HepG2 (cell line): ENCODE measurements at regions not wholly inside any gene's neighbourhood (a gene's known extent, or its start where the extent isn't known, plus 50 kb on each side); places are given as distances from the start of the nearest gene placed in this dataset.

Experiments
- ATAC-seq: fragments of 200-7000 bp; cut with Tn5 transposase; 3 replicates; pipeline ENCODE4 v1.9.1; 2020; ENCODE audit warnings: mild to moderate bottlenecking, moderate library complexity
- BruUV-seq: library from RNA; stranded (reverse); fragments of 400-500 nt; replicated peaks from 2 replicates; lab custom pipeline; 2021; lab: Mats Ljungman, UMichigan
- CTCF ChIA-PET: fragments of 300-600 bp; formaldehyde crosslinking; extraction: SDS; loops from one replicate; lab custom pipeline; 2021; ENCODE audit warnings: low total read pairs, inconsistent platforms, low intra/inter-chr PET ratio; lab: Yijun Ruan, JAX
- POLR2A ChIA-PET: fragments of 350-600 bp; sonication (Branson Sonifier 250); formaldehyde crosslinking; loops from one replicate; lab custom pipeline; 2020; ENCODE audit warnings: antibody characterized with exemption, inconsistent platforms; lab: Yijun Ruan, JAX
- DNase-seq: peaks from one replicate; pipeline ENCODE4 v3.0.0-alpha.2; 2015; ENCODE audit warnings: low spot score
- FAIRE-seq: peaks from 3 replicates; lab custom pipeline; 2011; peaks lifted over from hg19 to GRCh38; lab: Jason Lieb, UNC
- H2AFZ ChIP-seq: one replicate; pipeline ENCODE4 v1.6.1; 2011; ENCODE audit warnings: low read length, inconsistent platforms
- H3K27ac ChIP-seq: fragments of 300-600 bp; 3 replicates; pipeline ENCODE4 v1.8.0; 2011; ENCODE audit warnings: mixed run types, mild to moderate bottlenecking, mixed read lengths, low read length, inconsistent platforms; ENCODE audit not compliant: insufficient read depth; ENCODE audit errors: extremely low read length
- H3K27me3 ChIP-seq, 2 experiments: fragments of 200-600 bp in 1 of 2; 2 replicates in 1 of 2; 3 replicates in 1 of 2; pipeline versions ENCODE4 v1.6.0 to v1.8.0; 2011; ENCODE audit warnings: low read length in 2 of 2, mild to moderate bottlenecking in 2 of 2, moderate library complexity in 2 of 2, inconsistent platforms in 1 of 2; ENCODE audit not compliant: insufficient read depth in 2 of 2, control insufficient read depth in 1 of 2
- H3K36me3 ChIP-seq, 2 experiments: fragments of 200-600 bp in 1 of 2; replicated peaks in 1 of 2; 2 replicates in 1 of 2; 3 replicates in 1 of 2; pipeline versions ENCODE4 v1.5.1 to v1.8.0; 2011; ENCODE audit warnings: low read length in 2 of 2, inconsistent platforms in 1 of 2; ENCODE audit not compliant: insufficient read depth in 2 of 2, control insufficient read depth in 1 of 2
- H3K4me1 ChIP-seq: 2 replicates; pipeline ENCODE4 v1.5.1; 2012; ENCODE audit warnings: low read length, inconsistent platforms; ENCODE audit not compliant: insufficient read depth
- H3K4me2 ChIP-seq: 2 replicates; pipeline ENCODE4 v1.6.0; 2011; ENCODE audit warnings: low read depth, low read length, inconsistent platforms
- H3K4me3 ChIP-seq, 3 experiments: fragments of 200-600 bp in 1 of 3; sonication (generic), shearing (Covaris generic) in 1 of 3; replicated peaks in 1 of 3; 2 replicates each; pipeline ENCODE4 v1.5.1; 2011 to 2016; ENCODE audit warnings: low read length in 3 of 3, inconsistent platforms in 2 of 3, low read depth in 2 of 3, mild to moderate bottlenecking in 2 of 3, control low read depth in 1 of 3, mixed read lengths in 1 of 3; ENCODE audit not compliant: insufficient read depth in 1 of 3
- H3K79me2 ChIP-seq: one replicate; pipeline ENCODE4 v1.6.1; 2011; ENCODE audit warnings: low read length, inconsistent platforms; ENCODE audit not compliant: insufficient read depth
- H3K9ac ChIP-seq: 2 replicates; pipeline ENCODE4 v1.6.0; 2011; ENCODE audit warnings: mild to moderate bottlenecking, low read depth, low read length, inconsistent platforms; ENCODE audit not compliant: insufficient read depth
- H3K9me3 ChIP-seq: 2 replicates; pipeline ENCODE4 v1.5.1; 2012; ENCODE audit warnings: mild to moderate bottlenecking, low read length
- H4K20me1 ChIP-seq: 2 replicates; pipeline ENCODE4 v1.6.0; 2011; ENCODE audit warnings: inconsistent platforms, mild to moderate bottlenecking, low read length, moderate library complexity; ENCODE audit not compliant: insufficient read depth
- TEAD3 ChIP-seq: optimal IDR thresholded peaks from 2 replicates; pipeline ENCODE3; 2016; ENCODE audit warnings: borderline replicate concordance
- ZBTB43 ChIP-seq: sonication (generic); formaldehyde crosslinking; conservative IDR thresholded peaks from 2 replicates; pipeline ENCODE4 v1.4.0; 2020; ENCODE audit warnings: missing genetic modification reagents
- ZNF251 ChIP-seq: sonication (generic); formaldehyde crosslinking; IDR thresholded peaks from 2 replicates; pipeline ENCODE4 v1.9.0; 2021; ENCODE audit warnings: mild to moderate bottlenecking, missing genetic modification reagents
- ZNF614 ChIP-seq: IDR thresholded peaks from 2 replicates; pipeline ENCODE4 v1.6.1; 2018; ENCODE audit warnings: missing biosample characterization, missing genetic modification reagents, inconsistent platforms, borderline replicate concordance
- ZNF674 ChIP-seq: sonication (generic); formaldehyde crosslinking; IDR thresholded peaks from 2 replicates; pipeline ENCODE4 v1.5.0; 2020; ENCODE audit warnings: low read depth, mild to moderate bottlenecking, missing genetic modification reagents
- ZSCAN31 ChIP-seq: sonication (generic); formaldehyde crosslinking; IDR thresholded peaks from 2 replicates; pipeline ENCODE4 v1.5.0; 2020; ENCODE audit warnings: low read depth, mild to moderate bottlenecking, missing genetic modification reagents
- WGBS: methylation state at CpG from one replicate; pipeline ENCODE4 v1.1.6; 2017; ENCODE audit warnings: low lambda C conversion rate; 5-methylcytosine and 5-hydroxymethylcytosine counted together
- in situ Hi-C: cut with HindIII; loops from 2 replicates; pipeline ENCODE4 v1.10.0; 2017; ENCODE audit warnings: low pct_unique_long_range_greater_than_20kb; ENCODE audit not compliant: extremely low pct_ligation_motif_present
- intact Hi-C: fragments of 100-400 bp; cut with micrococcal nuclease; formaldehyde crosslinking; loops from one replicate; pipeline ENCODE4 v1.10.0; 2022; ENCODE audit not compliant: unreplicated experiment
- TF ChIP-seq, protein P1 (sequence below): sonication (generic); formaldehyde crosslinking; IDR thresholded peaks from 2 replicates; pipeline ENCODE4 v1.4.0; 2020; ENCODE audit warnings: mild to moderate bottlenecking, missing genetic modification reagents

DNA sequence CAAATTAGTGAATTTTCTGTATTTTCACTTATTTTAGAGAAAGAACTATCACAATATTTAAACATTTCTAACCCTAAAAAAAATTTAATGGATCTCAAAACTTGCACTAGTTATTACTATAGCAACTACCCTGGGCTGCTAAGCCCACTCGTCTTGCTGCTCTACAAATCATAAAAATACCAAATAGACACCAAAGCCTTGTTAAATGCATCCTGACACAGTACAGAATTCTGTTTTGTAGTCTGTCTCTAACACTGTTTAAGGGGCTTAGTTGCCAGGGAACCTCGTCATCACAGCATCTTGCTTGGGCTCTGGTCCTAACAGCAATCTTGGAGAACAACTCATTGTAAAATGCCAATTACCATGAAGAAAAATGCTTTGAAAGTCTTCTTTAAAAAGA is 56.9 kb upstream of the MBOAT1 start:
- Histone ChIP-seq H3K4me1 (no peaks in the 10 kb centered on the region), H3K79me2 (no peaks in the 10 kb centered on the region), H4K20me1 (no peaks in the 10 kb centered on the region), H3K9me3 (no peaks in the 10 kb centered on the region), H3K27me3 (no peaks in the 10 kb centered on the region; a peak in 1 of 5 replicates), H3K4me3 (no peak overlapping the region), H3K36me3 (no peaks in the 10 kb centered on the region), H3K9ac (no peak overlapping the region), H3K4me2 (no peak overlapping the region), H3K27ac (no peak overlapping the region), H2AFZ (no peak overlapping the region)
- intact Hi-C loops (loop anchor here (10.0 kb wide), 1 partner anchor 964 kb away; no protein-coding TSS in a partner anchor), in situ Hi-C loops (no loop called here)
- no peak for TF ChIP-seq ZBTB43 (CRISPR knock-in tag)
- no peak for TF ChIP-seq TEAD3 (CRISPR knock-in tag)
- no peak for TF ChIP-seq ZNF674
- no peak for TF ChIP-seq ZSCAN31
- TF ChIP-seq, protein P1, sequence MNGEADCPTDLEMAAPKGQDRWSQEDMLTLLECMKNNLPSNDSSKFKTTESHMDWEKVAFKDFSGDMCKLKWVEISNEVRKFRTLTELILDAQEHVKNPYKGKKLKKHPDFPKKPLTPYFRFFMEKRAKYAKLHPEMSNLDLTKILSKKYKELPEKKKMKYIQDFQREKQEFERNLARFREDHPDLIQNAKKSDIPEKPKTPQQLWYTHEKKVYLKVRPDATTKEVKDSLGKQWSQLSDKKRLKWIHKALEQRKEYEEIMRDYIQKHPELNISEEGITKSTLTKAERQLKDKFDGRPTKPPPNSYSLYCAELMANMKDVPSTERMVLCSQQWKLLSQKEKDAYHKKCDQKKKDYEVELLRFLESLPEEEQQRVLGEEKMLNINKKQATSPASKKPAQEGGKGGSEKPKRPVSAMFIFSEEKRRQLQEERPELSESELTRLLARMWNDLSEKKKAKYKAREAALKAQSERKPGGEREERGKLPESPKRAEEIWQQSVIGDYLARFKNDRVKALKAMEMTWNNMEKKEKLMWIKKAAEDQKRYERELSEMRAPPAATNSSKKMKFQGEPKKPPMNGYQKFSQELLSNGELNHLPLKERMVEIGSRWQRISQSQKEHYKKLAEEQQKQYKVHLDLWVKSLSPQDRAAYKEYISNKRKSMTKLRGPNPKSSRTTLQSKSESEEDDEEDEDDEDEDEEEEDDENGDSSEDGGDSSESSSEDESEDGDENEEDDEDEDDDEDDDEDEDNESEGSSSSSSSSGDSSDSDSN (CRISPR knock-in tag) = no peak
- TF ChIP-seq ZNF251 (CRISPR knock-in tag) = no peak
- no peak for TF ChIP-seq ZNF614
- ATAC-seq = no peak
- POLR2A ChIA-PET = no interaction called here
- no peak for FAIRE-seq
- CTCF ChIA-PET = no interaction called here
- BruUV-seq = no TSS peak
- WGBS = 2% methylated on average over 2 of the region's 2 CpGs
- DNase-seq = no peak
